Epithelial cell of prostate (primary cell): ENCODE measurements at regions not wholly inside any gene's neighbourhood (a gene's known extent, or its start where the extent isn't known, plus 50 kb on each side); places are given as distances from the start of the nearest gene placed in this dataset.
"Not testable (repeated sequence)": the region's sequence is repeated elsewhere in the genome, so short reads cannot be mapped to it uniquely, and the experiment has no call there.

Experiments used
- DNase-seq: peaks from one replicate; pipeline ENCODE4 v3.0.0-alpha.2; 2011; ENCODE audit warnings: low read depth, low spot score
- H3K27ac ChIP-seq: fragments of 450-650 bp; 2 replicates; pipeline ENCODE4 v1.5.1; 2017; ENCODE audit warnings: mild to moderate bottlenecking

DNA sequence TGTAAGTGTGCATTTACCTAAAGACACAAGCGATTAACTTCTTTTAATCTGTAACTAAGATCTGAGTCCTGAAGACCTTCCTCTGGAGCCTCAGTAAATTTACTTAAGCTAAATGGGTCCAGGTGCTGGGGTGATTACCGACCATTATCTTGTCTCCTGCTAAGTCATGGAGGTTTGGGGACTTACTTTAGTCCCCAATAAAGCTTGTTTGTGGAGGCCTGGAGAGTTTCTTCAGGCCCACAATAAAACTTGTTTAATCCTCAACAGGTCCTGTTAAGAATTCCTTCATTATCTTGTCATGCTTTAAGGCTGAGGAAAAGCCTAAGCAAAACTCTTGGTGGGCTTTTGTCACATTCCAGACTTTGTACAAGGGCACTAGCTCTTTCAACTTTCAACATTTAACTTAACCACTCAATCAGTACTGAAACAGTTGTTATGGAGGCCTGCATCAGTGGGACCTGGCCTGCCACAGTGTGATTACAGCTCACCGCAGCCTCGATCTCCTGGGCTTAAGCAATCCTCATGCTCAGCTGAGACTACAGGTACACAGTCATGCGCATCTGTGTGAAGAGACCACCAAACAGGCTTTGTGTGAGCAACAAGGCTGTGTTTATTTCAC is 84.0 kb downstream of the FMO4 start:
- H3K27ac ChIP-seq = no peak overlapping the region
- no peak for DNase-seq

DNA sequence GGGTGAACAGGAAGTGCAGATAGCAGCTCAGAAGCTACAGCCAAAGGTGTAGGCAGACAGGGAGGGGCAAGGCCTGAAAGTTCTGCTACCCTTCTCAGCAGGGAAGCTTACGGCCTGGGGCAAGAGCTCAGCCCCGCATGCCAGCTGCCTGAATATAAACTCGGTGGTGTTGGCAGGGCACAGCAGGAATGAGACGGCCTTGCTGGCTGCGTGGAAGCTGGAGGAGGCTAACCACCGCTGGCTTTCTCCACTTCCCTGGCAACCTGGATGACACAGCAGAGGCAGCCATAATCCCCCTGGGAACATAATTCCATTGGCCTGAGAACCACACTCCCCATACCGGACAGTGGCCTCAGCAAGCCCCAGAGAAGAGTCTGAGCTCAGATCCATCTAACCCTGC is 81.9 kb upstream of the PRRC2C start:
- peak; percentile 31 for DNase-seq

DNA sequence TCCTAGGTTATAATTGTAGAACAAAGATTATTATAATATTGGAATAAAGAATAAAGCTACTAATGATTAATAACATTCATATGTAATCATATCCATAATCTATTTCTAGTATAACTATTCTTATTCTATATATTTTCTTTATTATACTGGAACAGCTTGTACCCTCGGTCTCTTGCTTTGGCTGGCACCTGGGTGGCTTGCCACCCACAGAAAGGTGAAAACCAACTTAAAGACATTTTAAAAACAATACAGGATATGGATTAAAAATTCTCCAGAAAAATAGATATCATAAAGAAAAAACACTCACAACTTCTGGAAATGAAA is 80.0 kb upstream of the PRRC2C start:
- no peak overlapping the region for H3K27ac ChIP-seq
- no peak for DNase-seq

More for the DNA sequence above, 81.9 kb upstream of the PRRC2C start:
- peak overlapping the region; percentile 34 for H3K27ac ChIP-seq

GRCh38 chr1:171413557-171413956 is 71.8 kb upstream of the PRRC2C start:
- not testable (repeated sequence) for H3K27ac ChIP-seq, DNase-seq

DNA sequence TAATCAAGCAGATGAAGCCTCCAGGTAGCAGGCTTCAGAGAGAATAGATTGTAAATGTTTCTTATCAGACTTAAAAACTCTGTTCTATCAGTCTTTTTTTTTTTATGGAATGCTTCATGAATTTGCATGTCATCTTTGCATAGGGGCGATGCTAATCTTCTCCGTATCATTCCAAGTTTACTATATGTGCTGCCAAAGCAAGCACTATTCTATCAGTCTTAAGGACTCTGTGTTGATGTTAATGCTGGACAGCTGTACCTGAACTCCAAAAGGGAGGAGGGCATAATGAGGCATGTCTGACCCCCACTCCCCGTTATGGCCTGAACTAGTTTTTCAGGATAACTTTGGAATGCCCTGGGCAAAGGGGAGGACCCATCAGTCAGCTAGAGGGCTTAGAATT is 66.8 kb upstream of the PRRC2C start:
- no peak for DNase-seq
- no peak overlapping the region for H3K27ac ChIP-seq

DNA sequence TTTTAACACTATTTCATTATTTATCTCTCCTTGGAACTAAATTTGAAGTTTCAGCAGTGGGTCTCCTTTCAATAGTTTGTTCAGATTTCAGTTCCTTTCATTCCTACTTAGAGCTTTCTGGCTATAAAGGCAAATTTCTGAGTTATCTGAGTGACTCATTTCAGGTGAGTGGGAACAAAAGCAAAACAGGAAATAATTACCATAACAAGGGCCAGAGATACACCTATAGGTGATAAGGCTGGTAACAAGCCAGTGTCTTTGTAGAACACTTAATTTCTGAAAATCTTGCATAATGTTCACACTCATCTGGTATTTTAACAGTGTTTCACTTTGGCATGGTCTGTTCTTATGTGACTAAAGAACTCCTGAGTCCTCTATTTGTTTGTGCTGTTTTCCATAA is 64.5 kb upstream of the PRRC2C start:
- H3K27ac ChIP-seq = peak overlapping the region; percentile 74

GRCh38 chr1:171421413-171422020 is 63.8 kb upstream of the PRRC2C start:
- peak overlapping the region; percentile 74 for H3K27ac ChIP-seq

More for the DNA sequence above, 64.5 kb upstream of the PRRC2C start:
- no peak for DNase-seq

GRCh38 chr1:171422511-171422910 is 62.8 kb upstream of the PRRC2C start:
- peak overlapping the region; percentile 74 for H3K27ac ChIP-seq
- DNase-seq = no peak

More at GRCh38 chr1:171421413-171422020, 63.8 kb upstream of the PRRC2C start:
- DNase-seq = no peak

DNA sequence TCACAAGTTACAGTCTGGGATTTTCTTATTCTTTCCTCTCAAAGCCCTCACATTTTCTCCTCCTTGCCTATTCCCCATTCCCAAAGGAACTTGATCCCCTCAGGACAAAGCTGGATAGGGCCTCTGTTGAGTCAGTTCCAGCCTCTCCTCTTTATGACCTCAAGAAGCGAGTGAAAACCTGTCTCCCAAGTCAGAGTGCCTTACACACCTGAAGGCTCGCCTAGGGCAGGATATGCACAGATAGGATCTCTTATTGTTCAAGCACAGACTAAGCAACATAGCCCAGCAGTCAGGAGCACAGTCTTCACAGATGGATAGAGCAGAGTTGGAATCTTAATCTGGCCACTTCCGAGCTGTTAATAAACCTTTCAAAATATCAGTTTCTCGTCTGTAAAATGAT is 60.8 kb upstream of the PRRC2C start:
- DNase-seq = no peak
- H3K27ac ChIP-seq = peak overlapping the region; percentile 25

GRCh38 chr1:171426645-171427044 is 58.7 kb upstream of the PRRC2C start:
- no peak for DNase-seq
- no peak overlapping the region for H3K27ac ChIP-seq

DNA sequence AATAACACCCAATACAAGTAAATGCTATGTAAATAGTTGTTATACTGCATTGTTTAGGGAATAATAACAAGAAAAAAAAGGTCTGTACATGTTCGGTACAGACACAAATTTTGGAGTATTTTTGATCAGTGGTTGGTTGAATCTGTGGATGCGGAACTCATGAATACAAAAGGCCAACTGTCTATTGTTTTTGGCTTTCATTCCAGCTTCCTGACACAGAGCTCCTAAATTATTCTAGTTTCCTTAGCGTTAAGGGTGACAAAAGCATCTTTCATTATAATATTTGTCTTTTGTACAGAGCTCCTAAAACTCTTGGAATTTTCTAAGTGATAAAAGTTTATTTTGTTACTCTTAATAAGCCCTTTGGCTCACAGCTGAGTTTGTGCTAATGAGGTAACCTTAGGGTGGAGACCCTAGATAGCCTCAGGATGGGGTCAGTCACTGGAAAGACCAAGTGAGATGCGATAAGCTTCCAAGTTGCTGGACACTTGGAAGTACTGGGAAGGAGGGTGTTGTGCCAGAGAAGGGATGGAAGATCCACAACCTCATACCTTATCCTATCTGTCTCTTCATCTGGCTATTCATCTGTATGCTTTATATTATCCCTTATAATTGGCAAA is 57.4 kb upstream of the PRRC2C start:
- H3K27ac ChIP-seq = no peak overlapping the region
- DNase-seq = no peak

DNA sequence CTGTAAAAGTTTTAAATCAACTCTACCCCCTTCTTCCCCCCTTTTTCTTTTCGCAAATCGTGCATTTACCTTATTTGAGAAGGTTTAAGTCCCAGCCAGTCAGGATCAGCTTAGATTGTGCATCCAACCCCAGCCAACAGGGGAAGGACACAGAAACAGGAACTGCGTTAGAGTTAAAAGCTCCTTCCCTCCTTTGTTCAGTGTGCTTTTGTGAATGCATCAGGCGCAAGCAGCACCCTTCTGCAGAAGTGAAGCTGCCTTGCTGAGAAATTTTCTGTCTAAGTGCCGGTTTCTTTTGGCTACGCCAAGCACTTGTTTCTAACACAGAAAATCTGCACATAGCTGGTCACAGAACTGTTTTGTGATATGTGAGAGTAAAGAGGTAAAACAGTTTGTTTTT is 56.2 kb upstream of the PRRC2C start:
- no peak overlapping the region for H3K27ac ChIP-seq
- DNase-seq = no peak

DNA sequence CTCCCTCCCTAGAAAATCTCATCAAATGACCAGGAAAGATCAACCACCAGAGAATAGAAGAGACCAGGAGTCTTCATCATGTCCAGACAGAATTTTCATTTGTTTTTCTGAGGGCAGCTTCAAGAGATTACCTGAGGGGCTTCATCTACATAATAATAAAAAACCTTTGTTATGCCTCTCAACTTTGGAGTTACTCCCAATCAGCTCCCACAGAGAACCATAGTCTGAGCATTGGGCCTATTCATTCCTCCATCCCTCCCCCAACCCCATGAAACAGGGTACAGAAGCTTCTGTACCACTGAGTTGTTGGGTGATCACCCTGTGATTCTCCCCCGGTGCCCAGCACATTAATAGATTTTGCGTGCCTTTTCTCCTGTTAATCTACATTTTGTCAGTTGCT is 53.3 kb upstream of the PRRC2C start:
- no peak for DNase-seq
- H3K27ac ChIP-seq = no peak overlapping the region

GRCh38 chr1:171432473-171432872 is 52.9 kb upstream of the PRRC2C start:
- DNase-seq = no peak
- H3K27ac ChIP-seq = no peak overlapping the region

DNA sequence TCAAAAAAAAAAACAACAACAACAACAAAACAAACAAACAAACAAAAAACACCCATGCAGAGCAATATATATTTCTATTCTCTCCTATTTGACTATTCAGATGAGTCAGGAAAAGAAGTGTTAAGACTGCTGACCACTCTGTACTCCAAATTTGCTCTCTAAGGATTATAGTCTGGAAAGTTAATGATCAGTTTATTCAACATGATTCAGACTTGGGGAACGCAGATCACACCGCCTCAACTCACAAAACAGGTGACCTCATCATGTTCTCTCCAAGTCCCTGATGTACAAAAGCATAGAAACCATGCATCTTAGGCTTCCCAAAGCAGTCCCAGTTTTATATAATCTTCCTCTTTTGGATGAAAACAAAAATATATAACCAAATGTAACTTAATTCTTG is 51.9 kb upstream of the PRRC2C start:
- DNase-seq = peak; percentile 54
- H3K27ac ChIP-seq = peak overlapping the region; percentile 96

DNA sequence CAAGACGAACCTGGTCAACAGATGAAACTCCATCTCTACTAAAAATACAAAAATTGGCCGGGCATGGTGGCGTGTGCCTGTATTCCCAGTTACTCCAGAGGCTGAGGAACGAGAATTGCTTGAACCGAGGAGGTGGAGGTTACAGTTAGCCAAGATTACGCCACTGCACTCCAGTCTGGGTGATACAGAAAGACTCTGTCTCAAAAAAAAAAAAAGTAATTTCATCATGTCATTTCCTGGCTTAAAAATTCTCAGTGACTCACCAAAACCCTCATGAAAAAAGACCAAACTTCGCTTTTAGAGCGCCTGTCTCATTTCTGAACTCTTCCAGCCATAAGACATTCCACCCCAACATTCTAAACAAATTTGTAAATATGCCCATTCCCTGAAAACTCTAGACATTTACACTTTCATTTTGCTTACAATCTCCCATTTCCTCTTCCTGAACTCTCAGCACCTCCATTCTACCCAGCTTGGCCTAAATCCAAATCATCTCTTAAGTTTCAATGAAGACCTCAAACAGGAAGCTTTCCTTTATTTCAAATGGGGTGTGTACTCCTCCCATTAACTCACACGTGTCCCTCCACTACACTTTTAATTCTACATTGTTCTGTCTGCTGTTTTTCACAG is 50.5 kb upstream of the PRRC2C start:
- DNase-seq = peak; percentile 44
- H3K27ac ChIP-seq = peak overlapping the region; percentile 96
